NCI-H524 treated with DMSO at 0.1 percent for 48 hours (cell line): ENCODE measurements at regions not wholly inside any gene's neighbourhood (a gene's known extent, or its start where the extent isn't known, plus 50 kb on each side); places are given as distances from the start of the nearest gene placed in this dataset.
"Not testable (repeated sequence)": the region's sequence is repeated elsewhere in the genome, so short reads cannot be mapped to it uniquely, and the experiment has no call there.

Experiments used
- DNase-seq: peaks from one replicate; lab custom pipeline; 2025; lab: John Stamatoyannopoulos, UW

DNA sequence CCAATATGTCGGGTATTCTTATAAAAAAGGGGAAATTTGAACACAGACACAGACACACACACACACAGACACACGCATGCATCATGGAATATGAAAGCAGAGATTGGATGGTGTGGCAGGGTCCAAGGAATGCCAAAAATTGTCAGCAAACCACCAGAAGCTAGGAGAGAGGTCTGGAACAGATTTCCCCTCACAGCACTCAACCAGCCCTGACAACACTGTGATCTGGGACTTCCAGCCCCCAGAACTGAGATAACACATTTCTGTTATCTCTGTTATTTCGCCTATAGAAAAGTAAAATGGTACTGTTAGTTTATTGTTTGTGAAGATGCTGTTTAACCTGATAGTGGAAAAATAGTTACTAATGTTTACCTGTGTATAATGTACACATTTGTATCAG, 145.4 kb upstream of the ZBED5 start:
- no peak for DNase-seq

- no peak for DNase-seq
Measured at GRCh38 chr11:11000579-11001283, 142.9 kb upstream of the ZBED5 start.

- DNase-seq = no peak
Measured at GRCh38 chr11:10998674-10999073, 140.8 kb upstream of the ZBED5 start.

DNA sequence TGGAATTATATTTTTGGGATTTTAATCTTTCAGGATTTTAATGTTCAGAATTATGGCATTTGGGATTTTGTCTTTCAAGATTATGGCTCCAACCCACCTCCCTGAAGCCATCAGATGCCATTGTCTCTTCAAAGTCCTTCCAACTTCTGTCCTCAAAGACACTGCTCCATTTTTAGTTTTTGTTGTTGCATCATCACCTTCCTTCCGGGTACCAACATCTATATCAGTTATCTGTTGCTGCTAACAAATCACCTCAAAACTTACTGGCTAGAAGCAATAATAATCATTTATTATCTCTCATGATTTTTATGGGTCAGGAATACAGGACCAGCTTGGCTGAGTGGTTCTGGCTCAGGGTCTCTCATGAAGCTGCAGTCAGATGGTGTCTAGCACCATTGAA, 138.8 kb upstream of the ZBED5 start:
- no peak for DNase-seq

DNA sequence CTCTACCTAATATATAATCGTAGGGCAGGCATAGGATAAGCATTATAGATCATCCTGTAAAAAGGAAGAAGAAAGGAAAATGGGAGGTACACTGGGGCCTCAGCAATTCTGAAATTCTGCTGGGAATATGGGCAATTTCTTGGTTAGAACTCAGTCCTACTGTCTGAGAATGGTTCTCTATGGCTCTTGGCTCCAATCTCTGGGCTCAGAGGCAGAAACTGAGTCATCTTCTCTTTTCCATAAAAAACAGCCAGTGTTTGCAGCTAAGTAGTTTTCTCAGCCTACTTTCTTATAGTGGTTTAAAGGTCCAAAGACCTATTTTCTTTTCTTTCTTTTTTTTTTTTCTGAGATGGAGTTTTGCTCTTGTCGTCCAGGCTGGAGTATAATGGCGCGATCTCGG, 135.8 kb upstream of the ZBED5 start:
- no peak for DNase-seq

DNA sequence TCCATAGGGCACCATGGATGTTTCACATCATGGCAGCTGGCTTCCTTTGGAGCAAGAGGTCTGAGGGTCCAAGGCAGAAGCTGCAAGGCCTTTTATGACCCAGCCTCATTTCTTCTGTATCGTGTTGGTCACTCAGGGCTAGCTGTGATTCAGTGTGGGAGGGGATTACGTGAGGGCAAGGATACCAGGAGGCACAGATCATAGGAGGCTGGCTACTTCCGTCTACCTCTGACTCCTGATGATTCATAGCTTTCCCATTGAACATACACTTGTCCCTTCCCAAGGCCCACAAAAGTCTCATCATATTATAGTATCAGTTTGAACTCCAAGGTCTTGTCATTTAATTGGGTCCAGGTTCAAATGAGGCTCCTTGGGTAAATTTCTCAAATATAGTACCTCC, 135.3 kb upstream of the ZBED5 start:
- no peak for DNase-seq

DNA sequence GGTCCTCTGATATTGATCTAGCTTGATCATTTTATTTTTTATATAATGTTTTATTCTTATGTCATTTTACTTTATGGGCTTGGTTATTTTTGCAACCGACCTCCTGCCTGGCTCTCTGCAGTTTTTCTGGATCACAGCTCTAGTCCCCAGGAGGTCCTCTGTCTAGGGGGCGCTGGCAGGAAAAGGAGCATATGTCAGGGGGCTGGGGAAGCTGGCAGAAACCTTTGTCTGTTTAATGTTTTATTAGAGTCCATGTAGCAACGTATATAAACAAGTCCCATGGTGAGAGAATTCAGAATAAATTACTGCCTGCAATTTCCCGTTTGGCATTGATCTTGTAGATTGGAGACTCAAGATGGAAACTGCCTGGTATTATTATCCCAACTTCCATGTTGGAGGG, 133.5 kb upstream of the ZBED5 start:
- no peak for DNase-seq

- DNase-seq = no peak
Measured at GRCh38 chr11:10990637-10991193, 132.9 kb upstream of the ZBED5 start.

DNA sequence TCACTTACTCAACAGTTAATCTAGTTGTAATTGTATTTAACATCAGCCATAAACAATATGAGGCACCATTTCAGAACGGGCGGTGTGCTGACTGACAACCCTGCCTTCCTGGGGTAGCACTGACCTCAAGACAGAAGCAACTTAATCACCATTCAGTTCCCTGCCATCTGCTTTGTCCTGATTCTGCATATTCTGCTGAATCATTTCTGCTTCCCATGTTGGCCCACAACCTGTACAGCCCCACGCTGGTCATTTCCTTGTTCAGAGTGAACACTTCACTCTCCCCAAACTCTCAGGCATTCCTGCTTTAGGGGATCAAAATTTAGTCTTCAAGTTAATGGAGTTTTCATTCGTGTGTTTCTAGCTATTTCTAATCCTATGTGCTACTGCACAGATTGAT, 132.3 kb upstream of the ZBED5 start:
- DNase-seq = no peak

GRCh38 chr11:10986006-10986405, 128.2 kb upstream of the ZBED5 start:
- no peak for DNase-seq

- no peak for DNase-seq
Measured at GRCh38 chr11:10984742-10985141, 126.9 kb upstream of the ZBED5 start.

DNA sequence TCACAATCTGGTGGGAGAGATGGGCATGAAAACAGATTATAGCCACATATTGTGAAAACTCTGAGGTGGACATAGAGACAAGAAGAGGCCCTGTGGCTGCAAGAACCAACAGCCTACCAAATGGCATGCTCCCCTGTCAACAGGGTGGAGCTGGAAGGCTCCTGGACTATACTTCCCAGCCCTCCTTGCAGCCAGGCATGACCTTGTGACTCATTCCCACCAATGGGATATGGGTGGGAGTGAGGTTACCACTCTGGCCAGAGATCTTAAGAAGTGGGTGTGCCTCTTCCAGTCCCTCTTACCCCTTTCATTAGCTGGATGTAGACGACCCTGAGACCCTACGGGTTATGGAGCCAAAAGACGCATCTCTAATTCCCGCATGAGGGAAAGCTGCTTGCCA, 126.4 kb upstream of the ZBED5 start:
- no peak for DNase-seq

DNA sequence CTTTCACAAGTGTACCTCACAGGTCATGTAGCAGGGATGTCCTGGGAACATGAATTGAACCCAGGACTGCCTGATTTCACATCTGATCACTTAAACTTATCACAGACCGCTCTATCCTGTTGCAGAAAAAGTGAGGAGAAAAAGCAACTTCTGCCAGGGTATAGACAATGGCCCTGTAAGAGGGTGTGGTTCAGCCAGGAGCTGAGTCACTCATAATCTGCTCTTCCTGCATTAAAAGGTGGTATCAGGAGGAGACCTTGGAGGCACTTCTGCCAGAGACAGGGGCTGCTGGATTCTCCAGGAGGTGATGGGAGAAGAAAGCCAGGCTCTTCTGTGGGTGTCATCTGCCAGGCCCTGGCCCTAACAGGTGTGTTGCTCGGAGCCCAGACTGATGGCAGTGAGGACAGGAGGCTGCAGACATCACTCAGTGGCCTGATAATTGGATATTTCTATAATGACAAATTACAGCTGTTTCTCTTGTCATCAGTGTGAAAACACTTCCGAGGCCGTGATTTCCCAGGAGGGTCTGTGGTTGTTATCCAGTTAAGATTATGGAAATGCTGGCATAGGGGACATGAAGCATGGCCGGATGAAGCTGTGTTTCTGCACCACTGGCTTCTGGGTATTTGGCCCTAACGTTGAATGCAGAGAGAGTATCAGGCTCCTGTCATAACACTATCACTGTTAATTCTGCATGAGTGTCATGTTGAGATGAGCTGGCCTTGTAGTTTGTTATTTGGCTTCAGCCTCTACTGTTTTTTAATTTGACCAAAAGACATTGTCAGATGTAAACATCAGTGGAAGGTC, 125.1 kb upstream of the ZBED5 start:
- no peak for DNase-seq

GRCh38 chr11:10979529-10979928, 121.7 kb upstream of the ZBED5 start:
- no peak for DNase-seq

- no peak for DNase-seq
Measured at GRCh38 chr11:10978198-10978597, 120.3 kb upstream of the ZBED5 start.

- no peak for DNase-seq
Measured at GRCh38 chr11:10975287-10975721, 117.5 kb upstream of the ZBED5 start.

DNA sequence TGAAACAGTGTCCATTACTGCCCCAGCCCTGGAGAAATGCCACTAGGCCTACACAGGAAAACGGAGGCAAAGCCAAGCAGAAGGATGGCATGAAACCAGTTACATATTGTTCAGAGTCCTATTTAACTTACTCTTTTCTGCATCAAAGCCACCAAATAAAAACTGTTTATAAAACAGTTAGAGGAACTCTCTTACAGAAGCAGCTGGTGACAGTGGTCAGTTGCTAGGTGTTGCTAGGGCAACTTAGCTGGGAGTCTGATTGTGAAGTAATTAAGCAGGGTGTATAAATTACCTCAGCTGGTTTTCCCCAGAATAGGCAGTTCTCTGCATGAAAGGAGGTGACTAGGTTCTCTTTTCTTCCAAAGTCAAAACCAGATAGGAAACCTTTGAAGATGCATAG, 115.6 kb upstream of the ZBED5 start:
- DNase-seq = no peak

- DNase-seq = no peak
Measured at GRCh38 chr11:10970926-10971325, 113.1 kb upstream of the ZBED5 start.

GRCh38 chr11:10969387-10969786, 111.5 kb upstream of the ZBED5 start:
- no peak for DNase-seq

DNA sequence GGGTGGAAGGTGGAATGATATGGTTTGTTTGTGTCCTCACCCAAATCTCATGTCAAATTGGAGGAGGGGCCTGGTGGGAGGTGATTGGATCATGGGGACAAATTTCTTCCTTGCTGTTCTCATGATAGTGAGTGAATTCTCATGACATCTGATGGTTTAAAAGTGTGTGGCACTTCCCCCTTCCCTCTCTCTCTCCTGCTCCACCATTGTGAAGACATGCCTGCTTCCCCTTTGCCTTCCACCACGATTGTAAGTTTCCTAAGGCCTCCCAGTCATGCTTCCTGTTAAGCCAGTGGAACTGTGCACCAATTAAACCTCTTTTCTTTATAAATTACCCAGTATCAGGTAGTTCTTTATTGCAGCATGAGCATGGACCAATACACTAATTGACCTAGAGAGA, 99.0 kb upstream of the ZBED5 start:
- not testable (repeated sequence) for DNase-seq

GRCh38 chr11:10955616-10956015, 97.8 kb upstream of the ZBED5 start:
- DNase-seq = no peak

GRCh38 chr11:10954184-10954583, 96.3 kb upstream of the ZBED5 start:
- no peak for DNase-seq

GRCh38 chr11:10952872-10953271, 95.0 kb upstream of the ZBED5 start:
- no peak for DNase-seq
